Hindlimb muscle (tissue), 1 donor: ENCODE measurements at regions not wholly inside any gene's neighbourhood (a gene's known extent, or its start where the extent isn't known, plus 50 kb on each side); places are given as distances from the start of the nearest gene placed in this dataset.
A peak's percentile ranks its signal among the peaks of the same experiment; 100 is the strongest.

Experiments used
- DNase-seq: peaks from one replicate; pipeline ENCODE4 v3.0.0-alpha.2; 2013

DNA sequence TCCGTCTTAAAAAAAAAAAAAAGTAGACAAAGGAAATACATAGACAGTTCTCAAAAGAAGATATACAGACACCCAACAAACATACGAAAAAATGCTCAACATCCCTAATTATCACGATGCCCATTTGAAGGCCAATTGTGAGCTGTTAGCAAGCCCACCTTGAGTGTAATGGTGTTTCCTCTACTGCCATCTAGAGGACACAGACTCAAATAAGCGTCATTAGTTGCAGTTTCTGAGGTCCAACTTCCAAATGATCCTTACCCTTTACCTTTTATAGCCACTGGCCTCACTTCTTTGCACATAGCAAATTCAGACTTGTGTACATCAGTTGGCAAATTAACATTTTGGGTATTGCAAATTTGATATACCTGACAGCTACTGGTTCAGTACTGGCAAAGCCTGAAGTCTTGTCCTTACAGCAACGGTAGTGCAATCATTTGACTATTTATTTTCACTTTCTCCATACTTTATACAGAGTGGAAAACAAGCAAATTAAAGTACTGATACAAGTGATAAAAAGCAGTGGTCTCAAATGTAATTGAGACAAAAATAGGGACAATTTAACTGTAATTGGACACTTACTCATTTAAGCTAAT is 536.3 kb upstream of the EEF2KMT start:
- no peak for DNase-seq

DNA sequence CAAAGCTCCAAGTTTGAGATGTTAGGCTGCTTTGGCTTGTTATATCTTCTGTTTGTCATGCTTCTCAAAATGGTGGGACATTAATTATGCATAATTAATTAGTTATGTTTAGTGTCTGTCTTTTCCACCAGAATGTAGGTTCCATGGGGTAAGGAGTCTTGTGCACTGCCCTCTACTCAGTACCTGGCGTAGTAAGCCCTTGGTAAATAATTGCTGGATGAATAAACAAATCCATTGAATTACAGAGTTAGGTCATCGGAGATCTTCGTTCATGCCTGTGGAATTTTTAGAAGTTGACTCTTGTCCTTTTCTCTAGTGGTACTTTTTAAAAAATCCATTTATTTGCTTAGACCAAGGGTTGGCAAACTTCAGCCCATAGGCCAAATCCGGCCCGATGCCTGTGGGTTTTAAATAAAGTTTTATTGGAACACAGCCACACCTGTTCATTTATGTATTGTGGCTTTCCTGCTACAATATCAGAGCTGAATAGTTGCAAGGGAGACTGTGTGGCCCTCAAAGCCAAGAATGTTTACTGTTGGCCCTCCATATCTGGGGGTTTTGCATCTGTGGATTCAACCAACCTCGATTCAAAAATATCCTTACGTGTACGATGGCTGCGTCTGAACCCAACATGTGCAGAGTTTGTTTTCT is 524.8 kb upstream of the EEF2KMT start:
- no peak for DNase-seq

DNA sequence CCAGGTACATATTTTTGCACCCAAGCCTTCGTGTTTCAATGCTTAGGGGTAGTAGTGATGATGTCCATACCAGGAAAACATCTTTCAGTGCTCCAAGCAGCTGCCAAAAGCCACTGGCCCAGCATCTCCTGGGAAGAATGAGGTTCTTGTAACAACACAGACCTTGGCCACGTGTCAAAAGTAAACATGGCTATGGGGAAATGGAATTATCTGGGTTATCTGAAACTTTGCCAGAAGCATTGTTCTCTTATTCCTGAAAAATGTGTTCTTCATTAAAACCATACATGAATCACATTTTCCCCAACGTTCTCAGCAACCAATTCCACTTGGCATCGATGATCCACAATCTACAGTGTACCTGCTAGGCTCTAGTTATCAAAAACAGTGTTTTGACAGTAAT is 524.2 kb upstream of the EEF2KMT start:
- no peak for DNase-seq

- no peak for DNase-seq
Measured at GRCh38 chr16:5619304-5619703, 521.7 kb upstream of the EEF2KMT start.

DNA sequence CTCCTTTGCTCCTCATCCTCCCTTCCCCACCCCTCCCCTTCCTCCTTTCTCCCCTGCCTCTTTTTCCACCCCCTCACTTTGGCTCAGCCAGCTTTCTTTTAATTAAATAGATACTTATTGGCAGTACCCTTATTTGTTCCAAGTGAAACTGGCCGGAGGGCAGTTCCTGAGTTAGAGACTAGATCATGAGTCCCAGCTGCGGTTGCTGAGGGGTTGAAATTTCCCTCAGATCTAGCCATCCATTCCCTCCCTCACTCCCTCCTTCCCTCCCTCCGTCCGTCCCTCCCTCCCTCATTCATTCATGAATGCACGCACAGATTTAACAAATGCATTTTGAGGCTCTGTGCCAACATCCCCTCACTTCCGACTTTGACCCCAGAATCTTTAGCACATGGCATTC is 519.2 kb upstream of the EEF2KMT start:
- no peak for DNase-seq

DNA sequence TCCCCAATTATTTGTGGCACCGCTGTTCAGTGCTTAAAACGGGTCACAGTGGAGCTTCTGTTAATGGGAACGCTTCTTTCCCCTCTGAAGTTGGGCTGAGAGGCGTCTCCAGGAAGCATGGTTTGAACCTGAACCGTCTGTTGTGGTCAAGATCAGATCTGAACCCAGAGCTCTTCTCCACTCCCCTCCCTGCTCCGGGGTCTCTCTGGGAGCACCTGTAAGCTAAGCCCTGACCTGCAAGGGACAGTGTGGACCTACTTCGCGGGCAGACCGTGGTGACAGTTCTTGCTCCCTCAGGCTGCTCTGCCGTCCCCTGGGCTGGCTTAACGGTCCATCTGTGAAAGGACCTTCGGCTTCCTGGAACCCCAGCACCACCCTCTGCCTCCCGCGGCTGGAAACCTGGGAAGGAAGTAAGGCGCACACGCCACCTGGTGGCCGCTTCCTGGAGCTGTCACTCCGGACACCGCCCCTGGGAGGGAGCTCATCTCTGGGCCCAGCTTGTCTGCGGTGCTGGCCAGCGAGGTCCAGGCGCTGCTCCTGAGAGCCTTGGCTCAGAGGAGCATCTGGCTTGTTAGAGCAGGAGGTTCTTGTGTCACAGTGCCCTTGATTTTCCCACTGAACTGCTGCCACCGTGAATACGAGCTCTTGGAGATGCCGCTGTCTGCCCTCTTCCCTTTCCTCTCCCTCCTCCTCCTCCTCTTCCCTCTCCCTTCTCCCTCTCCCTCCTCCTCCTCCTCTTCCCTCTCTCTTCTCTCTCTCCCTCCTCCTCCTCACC is 518.5 kb upstream of the EEF2KMT start:
- DNase-seq = peak; percentile 22

DNA sequence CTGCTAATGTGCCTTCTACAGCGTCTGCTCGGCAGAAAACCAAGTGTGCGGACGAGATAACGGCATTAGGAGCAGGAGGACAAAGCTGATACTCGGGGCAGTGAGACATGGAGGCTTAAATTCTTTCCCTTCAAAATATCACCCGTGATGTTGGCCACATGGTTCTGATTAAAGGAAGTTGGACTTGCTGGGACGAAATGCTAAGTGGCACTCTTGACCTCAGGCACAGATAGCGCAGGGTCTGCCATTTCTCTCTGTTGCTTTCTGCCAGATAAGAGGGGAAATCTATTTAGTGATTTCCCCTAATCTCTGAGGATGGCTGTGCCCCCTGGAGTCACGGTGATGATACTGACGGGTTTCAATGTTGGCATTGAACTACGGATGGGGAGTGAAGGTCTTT is 509.6 kb upstream of the EEF2KMT start:
- no peak for DNase-seq

- DNase-seq = no peak
Measured at GRCh38 chr16:5605404-5605803, 507.8 kb upstream of the EEF2KMT start.

- no peak for DNase-seq
Measured at GRCh38 chr16:5604770-5605169, 507.2 kb upstream of the EEF2KMT start.

DNA sequence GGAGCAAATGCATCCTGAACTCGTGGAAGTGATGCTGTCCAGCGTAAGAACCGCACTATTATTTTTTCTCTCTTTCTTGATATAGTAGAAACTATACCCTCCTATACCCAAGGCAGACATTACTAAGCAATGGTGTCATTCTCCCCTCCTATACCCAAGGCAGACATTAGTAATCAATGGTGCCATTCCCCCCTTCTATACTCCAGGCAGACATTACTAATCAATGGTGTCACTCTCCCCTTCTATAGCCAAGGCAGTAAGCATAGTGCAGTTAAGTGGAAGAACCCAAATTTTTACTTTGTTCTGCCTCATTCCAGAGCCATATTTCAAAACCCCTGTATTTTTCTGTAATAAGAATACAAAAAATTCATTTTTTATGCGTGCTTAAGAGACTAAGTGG is 506.2 kb upstream of the EEF2KMT start:
- no peak for DNase-seq

- no peak for DNase-seq
Measured at GRCh38 chr16:5601957-5602356, 504.4 kb upstream of the EEF2KMT start.

- no peak for DNase-seq
Measured at GRCh38 chr16:5598793-5599192, 501.2 kb upstream of the EEF2KMT start.

DNA sequence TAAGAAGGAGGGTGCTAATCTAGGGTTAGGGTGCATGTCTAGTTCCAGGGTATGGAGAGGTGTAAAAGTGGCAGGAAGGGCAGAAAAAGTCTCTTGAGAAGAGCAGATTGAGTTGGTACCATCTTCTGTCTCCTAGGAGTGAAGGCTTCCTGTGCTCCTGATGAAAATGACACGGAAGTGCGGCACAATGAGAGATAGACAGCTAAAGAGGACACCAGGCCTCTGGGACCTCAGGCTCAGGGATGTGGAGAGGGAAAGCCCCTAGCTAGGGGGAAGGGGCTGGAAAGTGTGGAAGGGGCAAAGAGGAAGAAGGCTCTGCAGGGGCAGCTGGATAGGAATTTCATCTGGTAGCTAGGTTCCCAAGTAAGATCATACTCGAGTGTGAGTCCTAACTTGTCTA is 498.3 kb upstream of the EEF2KMT start:
- no peak for DNase-seq

DNA sequence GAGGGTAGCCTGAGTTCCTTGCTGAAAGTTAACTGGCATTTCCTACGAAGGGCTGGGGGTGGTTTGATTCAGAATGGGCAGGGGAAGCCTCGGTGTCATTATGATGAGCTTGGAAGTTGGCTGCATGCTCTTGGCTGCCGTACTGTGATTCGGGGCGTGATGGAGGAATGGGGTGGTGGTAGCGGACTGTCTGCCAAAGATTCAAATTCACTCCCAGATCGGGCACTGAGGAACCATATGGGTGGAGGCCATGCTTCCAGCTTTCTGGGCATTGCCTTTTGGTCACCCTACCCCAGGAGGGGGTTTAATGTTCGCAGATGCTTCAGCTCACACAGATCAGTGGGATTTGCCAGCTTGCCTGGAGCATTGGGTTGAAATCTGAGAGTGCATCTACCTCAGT is 492.8 kb upstream of the EEF2KMT start:
- DNase-seq = no peak

DNA sequence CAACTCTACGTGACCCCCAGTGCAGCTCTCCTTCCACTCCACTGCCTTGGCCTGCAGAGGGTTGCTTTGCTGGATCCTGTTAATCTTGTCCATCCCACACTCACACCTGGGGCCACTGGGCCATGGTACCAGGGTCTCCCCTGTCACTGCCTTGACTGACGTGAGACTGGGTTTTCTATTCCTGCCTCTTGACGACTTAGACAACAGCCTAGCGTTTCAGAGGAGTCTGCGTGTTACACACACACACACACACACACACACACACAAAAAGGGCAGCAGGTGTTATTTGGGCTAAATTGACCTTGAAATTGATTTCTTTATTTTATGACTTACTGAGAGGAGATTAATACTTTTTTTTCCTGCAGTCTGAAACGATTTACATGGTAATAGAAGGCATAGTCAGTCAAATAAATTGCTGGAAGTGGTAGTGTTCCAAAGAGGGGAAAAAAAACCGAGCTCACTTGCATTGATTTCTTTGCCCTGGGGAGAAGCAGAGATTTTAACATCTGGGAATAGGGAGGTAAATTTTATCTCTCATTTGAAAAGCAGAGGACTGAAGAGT is 492.3 kb upstream of the EEF2KMT start:
- DNase-seq = no peak

DNA sequence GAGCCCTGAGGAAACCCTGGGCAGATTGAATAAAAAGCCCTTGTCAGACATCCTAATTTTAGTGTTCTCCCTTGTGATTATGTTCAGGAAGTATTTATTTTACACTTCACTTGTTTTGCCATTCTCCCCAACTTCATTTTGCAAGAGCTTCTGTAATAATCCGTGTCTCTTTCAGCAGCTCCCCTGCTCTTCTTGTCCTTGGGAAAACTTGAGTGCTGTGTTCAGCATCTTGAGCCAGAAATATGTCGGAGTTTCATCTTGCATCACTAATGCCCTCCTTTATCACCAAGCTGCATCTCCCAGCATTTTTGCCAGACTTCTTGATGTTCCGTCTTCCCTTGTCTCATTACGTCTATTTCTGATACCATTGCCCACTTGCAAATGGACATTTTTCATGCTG is 486.5 kb upstream of the EEF2KMT start:
- no peak for DNase-seq

GRCh38 chr16:5582529-5582928 is 484.9 kb upstream of the EEF2KMT start:
- no peak for DNase-seq

GRCh38 chr16:5581908-5582307 is 484.3 kb upstream of the EEF2KMT start:
- no peak for DNase-seq

- DNase-seq = no peak
Measured at GRCh38 chr16:5581428-5581827, 483.8 kb upstream of the EEF2KMT start.

- no peak for DNase-seq
Measured at GRCh38 chr16:5580772-5581171, 483.2 kb upstream of the EEF2KMT start.

DNA sequence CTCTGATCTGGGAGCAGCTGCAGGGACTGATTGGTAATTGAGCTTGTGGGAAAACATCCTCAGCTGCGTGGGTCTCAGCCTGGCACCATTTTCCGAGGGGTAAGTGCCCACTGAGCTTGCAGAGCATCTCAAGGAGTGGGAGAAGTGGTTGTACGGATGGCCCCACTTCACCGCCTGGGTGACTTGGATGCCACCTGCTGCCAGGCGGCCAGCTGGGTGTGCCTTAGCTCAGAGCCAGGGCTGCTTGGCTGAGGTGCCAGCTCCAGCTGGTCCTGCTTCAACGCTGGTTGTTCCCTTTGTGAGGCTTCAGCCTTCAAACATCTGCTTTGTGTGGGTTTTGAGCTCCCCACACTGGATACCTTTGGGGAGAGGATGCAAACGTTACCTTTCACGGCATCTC is 482.7 kb upstream of the EEF2KMT start:
- no peak for DNase-seq

DNA sequence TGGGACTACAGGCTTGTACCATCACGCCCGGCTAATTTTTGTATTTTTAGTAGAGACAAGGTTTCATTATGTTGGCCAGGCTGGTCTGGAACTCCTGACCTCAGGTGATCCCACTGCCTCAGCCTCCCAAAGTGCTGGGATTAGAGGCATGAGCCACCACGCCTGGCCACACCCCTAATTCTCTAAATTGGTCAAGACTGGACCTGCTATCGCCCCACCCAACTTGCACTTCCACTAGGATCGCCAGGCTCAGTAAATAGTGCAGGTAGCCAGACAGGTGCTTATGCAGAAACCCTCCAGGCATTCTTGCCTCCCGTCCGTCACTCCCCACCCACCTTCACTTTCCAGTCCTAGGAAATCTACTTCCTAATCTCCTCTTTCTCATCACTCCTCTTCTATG is 481.4 kb upstream of the EEF2KMT start:
- DNase-seq = no peak

DNA sequence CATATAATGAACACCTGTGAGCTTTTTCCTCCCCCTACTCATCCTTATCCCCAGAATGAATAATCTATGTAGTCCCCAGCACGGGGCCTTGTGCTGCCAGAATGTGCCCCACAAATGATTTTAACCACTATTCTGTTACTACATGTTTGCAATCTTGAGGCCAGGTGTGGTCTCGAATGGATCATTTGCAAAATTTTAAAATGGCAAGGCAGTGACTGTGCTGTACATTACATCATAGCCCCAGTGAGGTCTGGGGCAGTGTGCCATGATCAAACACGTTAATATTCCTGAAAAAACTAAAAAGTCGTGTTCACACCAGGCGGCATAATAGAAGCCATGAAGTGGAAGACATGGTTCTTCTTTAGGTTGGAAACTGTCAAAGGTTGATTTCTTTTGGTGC is 479.9 kb upstream of the EEF2KMT start:
- no peak for DNase-seq
